ENCODE measurements at regions not wholly inside any gene's neighbourhood (a gene's known extent, or its start where the extent isn't known, plus 50 kb on each side); places are given as distances from the start of the nearest gene placed in this dataset.

DNA sequence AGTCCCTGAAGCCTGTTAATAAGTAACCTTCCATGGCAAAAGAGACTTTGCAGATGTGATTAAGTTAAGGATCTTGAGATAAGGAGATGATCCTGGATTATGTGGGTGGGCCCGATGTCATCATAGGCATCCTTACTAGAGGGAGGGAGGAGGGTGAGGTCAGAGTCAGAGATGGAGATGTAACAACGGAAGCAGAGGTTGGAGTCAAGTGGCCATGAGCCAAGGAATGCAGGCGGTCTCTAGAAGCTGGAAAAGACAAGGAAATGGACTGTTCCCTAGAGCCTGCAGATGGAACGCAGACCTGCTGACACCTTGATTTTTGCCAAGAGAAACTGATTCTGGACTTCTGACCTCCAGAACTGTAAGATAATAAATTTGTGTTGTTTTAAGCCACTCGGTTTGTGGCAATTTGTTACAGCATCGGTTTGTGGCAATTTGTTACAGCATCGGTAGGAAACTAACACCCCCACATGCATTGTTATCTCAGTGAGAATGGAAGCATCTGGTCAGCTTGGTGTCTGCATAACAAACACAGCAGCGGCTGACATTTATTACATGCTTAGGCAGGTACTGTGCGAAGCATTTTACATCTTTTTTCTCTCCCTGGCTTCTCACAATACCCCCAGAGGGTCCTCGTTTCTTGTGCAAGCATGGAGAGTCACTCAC lies 55.6 kb downstream of the CLDN34 start:
- TF ChIP-seq, protein P1, sequence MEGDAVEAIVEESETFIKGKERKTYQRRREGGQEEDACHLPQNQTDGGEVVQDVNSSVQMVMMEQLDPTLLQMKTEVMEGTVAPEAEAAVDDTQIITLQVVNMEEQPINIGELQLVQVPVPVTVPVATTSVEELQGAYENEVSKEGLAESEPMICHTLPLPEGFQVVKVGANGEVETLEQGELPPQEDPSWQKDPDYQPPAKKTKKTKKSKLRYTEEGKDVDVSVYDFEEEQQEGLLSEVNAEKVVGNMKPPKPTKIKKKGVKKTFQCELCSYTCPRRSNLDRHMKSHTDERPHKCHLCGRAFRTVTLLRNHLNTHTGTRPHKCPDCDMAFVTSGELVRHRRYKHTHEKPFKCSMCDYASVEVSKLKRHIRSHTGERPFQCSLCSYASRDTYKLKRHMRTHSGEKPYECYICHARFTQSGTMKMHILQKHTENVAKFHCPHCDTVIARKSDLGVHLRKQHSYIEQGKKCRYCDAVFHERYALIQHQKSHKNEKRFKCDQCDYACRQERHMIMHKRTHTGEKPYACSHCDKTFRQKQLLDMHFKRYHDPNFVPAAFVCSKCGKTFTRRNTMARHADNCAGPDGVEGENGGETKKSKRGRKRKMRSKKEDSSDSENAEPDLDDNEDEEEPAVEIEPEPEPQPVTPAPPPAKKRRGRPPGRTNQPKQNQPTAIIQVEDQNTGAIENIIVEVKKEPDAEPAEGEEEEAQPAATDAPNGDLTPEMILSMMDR (conservative IDR thresholded peaks at IDR 0.05; ENCODE audit: low read depth, low read length) = no peak
- TF ChIP-seq EZH2 (IDR thresholded peaks at IDR 0.05; ENCODE audit: borderline replicate concordance, low read depth, low read length, poor library complexity, severe bottlenecking) = no peak

Measured in A673 (cell line).